GM19468 (cell line): ENCODE measurements at regions not wholly inside any gene's neighbourhood (a gene's known extent, or its start where the extent isn't known, plus 50 kb on each side); places are given as distances from the start of the nearest gene placed in this dataset.
A peak's percentile ranks its signal among the peaks of the same experiment; 100 is the strongest.
"Not testable (repeated sequence)": the region's sequence is repeated elsewhere in the genome, so short reads cannot be mapped to it uniquely, and the experiment has no call there.

Experiments
- ATAC-seq: cut with Tn5 transposase; IDR thresholded peaks from one replicate; pipeline ENCODE4 v1.9.1; 2021; ENCODE audit warnings: mild to moderate bottlenecking, moderate library complexity, moderate number of reproducible peaks; ENCODE audit not compliant: unreplicated experiment; ENCODE audit errors: extremely low read depth

DNA sequence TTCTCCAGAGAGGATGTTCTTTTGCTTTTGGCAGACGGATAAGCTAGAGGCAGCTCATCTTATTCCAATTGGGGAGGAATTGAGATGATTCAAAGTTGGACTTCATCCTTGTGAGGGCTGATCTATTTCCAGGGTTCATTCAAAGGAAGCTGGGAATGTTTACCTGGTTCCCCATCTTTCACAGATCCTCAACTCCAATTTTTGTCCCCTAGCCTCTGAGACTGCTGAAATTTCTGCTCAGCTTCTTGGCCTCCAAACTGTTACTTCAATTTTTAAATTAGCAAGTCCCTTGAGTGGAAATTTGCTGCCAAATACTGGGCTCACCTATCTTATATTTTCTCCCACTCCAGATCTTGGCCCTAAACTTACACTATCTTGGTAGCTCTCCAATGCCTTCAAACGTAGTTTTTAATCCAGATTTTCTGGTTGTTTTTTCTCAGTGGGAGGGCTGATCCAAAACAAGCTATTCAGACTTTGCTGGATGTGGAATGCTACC is 93.9 kb upstream of the NEK6 start:
- ATAC-seq = no peak

DNA sequence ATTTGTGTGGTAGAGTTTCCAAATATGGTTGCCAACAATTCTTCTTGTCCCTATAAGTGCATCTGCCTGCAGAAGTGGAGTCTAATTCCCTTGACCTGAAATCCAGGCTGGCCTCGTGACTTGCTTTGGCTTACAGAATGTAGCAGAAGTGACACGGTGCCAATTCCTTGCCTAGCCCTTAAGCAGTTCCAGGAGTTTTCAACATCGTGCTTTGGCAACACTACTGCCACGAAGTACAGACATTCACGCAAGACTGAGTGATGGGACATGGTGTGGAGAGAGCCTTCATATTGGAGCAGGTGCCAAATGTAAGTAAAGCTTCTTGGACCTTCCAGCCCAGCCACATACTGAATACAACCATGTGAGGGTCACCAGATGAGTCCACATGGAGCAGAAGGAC is 92.9 kb upstream of the NEK6 start:
- no peak for ATAC-seq

DNA sequence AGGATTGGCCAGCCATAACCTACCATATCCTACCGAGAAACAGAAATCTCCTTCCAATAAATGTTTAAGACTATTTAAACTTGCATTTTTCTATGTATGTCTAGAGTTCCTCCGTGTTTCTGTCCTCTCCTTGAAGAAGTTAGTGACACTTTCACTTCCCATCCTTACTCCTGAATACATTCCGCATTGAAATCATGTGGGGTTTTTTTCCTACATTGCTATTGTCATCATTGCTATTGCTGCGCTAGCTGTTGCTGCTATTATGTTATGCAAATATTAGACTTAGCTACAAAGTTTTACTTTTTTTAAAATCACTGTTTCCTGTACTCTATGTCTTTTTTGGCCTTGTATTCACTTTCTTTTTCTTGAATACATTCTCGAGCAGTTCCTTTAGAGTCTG is 83.3 kb upstream of the NEK6 start:
- no peak for ATAC-seq

DNA sequence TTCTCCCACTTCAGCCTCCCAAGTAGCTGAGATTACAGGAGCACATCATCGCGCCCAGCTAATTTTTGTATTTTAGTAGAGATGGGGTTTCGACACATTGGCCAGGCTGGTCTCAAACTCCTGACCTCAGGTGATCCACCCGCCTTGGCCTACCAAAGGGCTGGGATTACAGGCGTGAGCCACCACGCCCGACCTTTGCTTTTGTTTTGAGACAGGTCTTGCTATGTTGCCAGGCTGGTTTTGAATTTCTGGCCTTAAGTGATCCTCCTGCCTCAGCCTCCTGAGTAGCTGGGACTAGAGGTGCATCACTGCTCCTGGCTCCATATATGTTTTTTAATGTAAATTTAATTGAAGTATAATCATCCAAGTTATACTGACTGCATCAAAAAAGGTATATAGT is 80.2 kb upstream of the NEK6 start:
- not testable (repeated sequence) for ATAC-seq

DNA sequence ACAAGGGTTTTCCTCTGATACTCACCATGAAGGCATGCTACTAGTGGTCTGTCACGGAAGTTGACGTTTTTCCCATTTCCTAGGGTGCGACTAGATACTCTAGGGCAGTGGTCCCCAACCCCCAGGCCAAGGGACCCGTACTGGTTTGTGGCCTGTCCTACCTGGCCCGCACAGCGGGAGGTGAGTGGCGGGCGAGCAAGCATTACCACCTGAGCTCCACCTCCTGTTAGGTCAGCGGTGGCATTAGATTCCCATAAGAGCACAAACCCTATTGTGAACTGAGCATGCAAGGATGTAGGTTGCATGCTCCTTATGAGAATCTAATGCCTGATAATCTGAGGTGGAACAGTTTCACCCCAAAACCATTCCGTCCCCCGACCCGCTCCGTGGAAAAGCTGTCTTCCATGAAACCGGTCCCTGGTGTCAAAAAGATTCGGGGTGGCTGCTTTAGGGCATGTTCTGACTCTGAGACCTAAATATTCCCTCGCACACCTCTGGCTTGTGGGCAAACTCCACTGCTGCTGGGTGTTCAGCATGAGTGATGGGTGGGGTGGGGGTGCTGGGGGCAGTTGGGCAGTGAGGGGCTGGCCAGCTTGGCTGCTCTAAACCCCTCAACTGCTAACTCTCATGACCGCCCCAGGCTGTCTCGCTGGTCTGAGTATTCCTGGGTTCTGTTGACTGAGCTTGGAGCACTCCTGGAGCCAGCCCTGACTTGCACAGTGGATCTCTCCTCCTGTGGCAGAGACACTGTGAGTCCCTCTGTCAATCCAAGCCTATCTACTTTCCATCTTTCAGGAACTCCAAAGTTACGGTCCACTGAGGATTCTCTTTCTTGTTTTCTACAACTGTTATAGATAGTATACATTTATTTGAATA is 78.3 kb upstream of the NEK6 start:
- ATAC-seq = no peak

DNA sequence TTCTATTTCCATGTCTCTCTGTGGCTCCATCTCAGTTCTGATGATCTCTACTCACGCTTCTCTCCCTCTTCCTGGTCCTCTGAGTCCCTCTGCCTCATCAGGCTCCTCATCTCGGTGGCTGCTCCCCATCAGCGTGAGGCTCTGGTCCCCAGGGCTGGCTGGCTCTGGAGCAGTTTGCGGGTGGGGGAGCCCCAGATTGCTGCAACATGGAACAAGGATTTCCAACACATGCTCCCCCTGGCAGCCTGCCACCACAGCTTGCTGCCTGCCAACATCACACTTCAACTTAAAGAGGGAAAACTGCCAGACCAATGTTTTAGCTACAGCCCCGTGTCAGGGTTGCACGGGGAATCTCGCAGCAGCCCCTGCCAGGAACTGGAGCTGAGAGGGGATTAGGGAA is 77.2 kb upstream of the NEK6 start:
- ATAC-seq = no peak

DNA sequence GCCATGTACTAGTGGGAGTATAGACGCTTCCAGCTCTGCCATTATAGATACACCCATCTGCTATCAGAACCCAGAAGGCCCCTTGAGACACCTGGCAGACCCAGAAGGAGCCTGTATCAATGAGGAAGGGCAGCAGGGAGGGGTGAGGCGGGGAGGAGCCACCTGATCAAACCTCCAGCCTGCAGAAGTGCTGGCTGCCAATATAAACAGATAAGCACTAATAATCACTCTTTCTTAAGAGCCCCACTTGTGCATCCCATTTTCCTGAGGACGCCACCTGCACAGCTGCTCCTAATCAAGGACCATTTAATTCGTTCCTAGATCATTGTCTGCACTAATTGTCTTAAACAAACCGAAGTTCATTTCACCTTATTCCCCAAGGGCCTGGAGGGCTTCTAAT is 75.0 kb upstream of the NEK6 start:
- ATAC-seq = no peak

DNA sequence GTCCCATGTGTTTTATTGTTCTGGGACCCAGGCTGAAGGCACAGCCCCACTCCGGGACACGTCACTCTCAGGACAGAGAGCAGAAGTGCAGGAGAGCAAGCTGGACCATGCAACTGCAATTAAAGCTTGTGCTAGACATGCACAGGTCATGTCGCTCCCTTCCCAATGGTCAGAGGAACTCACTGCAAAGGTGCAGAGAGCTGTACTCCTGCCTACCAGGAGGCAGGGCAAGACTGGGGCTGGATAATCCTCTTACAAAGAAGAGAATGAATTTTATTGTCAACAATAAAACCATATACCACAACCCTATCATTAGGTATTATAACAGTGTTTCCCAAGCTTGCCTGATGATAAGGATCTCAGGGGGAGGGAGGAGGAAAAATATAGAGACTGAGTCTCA is 74.0 kb upstream of the NEK6 start:
- no peak for ATAC-seq

DNA sequence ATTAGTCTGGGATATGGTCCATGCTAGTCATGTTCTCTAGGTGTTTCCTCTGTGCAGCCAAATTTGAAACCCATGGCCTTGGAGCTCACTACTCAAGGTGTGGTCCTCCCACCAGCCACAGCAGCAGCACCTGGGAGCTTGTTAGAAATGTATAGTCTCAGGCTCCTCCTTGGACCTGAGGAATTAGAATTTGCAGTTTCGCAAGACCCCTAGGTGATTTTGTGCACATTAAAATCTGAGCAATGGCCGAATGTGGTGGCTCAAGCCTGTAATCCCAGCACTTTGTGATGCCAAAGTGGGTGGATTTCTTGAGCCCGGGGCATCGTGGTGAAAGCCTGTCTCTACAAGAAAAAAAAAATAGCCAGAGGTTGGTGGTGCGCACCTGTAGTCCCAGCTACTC is 72.3 kb upstream of the NEK6 start:
- ATAC-seq = no peak

DNA sequence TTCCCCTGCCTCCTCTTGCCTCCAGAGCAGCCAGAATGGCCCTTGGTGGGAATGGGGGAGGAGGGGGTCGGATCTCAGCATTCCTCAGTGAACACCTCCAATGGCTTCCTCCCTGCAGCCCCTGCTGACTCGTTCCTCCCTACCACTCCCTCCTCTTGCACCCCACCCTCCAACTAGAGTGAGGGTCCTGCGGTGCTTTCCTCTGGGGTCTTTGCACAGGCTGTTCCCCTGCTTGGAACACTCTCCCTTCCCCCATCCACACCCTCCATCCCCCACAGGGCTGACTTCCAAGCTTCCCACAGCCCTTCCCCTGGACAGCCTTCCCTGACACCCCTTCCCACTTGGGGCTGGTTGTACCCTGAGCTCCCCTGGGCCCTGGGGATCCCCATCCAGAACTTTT is 70.4 kb upstream of the NEK6 start:
- no peak for ATAC-seq

DNA sequence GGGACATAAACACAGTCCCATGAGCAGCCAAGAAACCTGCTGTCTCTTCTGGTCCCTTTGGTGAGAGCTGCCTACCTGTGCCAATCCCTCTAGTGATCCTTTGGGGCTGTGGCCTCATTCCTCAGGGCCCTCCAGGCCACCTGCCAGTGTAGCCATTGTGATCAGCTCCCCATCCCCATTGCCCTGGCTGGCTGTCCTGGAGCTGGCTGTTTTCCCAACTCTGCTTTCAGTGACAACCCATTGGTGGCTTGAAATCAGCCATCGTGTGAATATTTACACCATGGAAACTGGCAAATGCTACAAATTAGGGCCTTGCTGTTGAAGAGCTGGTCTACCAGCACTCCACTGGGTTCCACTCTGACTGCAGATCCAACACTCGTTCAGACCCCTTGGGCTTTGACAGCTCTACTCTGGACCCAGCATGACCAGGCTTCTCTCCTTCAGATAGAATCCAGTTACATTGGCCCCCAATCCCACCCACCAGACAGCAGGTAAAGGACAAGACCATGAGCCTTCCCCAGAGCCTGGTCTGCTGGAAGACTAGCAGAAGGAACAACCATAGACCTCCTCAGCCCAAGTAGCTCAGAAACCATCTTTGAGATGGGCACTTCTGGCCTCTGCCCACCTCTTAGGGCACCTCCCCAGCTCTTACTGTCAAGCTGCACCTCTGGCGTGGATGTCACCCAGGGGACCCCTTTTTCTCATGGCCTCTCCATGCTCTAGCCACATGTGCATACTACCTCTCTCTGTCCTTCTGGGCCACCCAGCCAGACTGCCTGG is 69.2 kb upstream of the NEK6 start:
- no peak for ATAC-seq

DNA sequence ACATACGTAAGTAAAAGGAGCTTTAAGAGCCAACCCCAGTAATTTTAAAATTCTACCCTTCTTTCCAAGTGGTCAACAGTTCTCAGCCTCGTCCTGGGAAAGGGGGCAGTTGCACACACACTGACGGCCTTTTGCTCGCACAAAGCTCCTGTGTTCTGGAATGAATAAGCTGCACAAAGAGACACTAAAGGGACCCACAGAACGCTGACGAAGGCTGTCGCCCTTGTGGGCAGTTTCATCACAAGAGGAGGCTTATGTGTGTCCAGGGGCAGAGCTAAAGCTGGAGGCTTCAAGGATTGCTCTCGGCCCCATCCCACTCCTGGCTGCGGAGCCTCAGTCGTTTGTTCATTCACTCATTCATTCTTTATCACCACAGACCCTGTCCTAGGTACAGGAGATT is 67.0 kb upstream of the NEK6 start:
- no peak for ATAC-seq

DNA sequence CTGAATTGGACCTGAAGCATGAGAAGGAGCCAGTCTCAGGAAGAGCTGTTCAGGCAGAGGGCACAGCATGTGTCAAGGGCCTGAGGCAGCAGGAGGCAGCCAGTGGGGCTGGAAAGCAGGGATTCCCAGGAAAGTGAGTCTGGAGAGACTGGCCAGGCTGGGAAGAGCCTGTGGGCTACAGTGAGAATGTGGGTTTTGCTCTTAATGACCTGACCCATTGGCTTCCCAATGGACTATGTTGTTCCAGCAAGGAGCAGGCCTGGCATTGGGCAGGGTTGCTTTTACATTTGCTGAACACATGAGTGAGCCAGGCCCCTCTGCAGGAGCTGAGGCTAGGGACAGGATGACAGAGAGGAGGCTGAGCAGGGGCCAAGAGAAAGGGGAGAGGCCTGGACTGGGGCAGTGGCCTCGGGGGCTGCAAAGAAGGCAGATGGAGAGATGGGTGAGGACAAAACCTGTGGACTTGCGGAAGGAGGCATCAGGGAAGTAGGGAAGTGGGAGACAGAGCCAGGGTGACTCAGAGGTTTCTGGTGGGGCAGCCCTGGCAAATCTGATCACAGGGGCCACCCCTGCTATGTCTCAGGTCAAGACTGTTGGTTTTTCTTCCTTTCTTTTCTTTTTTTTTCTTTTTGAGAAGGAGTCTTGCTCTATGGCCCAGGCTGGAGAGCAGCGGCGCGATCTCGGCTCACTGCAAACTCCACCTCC is 65.9 kb upstream of the NEK6 start:
- ATAC-seq = no peak

DNA sequence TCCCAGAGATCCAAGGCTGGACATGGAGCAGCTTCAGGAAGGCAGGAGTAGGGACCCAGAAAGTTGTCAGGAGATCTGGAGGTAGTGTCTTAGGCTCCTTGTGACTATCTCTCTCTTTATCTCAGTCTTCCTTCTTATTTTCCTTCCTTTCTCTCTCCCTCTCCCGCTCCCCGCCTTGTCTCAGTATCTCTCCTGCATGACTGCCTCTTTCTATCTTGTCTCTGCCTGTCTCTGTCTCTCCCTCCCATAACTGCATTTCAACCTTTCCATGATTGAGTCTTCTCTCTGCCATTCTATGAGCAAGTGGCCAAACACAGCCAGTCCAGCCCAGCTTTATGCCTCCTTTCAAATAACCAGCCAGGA is 61.0 kb upstream of the NEK6 start:
- ATAC-seq = no peak

DNA sequence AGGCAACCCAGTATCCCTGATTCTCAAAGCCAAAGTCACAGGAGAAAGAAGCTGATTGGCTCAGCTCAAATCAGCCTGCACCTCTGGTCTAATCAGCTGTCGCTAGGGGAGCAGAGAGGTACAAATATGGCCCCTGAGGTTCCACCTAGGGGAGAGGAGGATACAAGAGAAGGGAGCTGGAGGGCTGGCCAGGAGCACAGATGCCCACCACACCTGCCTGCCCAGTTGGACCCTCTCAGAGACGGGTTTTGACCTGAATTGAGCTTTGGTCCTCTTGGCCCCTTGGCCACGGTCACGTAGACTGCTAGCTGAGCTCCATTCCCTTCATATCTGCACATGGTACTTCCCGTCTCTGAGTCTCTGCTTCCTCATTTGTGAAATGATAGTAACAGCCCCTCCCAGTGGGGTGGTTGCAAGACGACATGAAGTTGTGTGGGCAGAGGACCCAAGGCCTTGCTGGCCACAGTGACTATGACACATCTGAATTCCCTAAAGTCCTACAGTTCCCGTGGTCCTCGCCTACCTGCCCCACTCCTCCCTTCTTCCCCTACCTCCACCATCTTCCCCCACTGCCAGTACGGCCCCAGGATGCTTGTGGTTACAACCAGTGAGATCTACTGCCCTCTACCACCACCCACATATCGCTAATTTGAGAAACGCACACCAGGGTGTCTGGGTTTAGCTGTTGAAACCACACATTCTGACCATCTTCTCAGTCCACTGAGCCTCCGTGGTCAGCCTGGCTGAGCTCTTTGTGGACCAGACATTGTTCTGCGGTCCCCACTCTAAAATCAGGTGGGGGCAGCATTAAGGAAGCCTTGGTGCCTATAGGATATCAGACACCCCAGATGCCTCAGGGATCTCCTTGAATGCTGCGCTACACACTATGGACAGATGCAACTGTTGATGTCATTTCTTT is 60.3 kb upstream of the NEK6 start:
- peak; percentile 27 for ATAC-seq

DNA sequence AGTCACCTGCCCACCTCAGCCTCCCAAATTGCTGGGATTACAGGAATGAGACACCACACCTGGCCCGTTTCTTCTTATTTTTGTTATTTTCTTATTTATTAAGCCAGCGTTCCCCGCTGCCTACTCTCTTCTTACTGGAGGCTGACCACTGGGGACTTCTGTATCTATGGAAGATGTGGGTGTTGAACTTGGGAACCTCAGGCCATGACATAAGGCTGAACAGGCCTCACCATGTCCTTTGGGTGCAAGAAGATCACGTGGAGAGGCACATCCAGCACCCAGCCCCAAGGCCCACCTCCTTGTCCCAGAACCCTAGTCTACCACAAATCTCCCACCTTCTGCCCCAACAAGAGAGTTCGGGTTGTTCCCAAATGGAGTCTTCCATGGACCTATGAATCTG is 59.4 kb upstream of the NEK6 start:
- ATAC-seq = no peak

DNA sequence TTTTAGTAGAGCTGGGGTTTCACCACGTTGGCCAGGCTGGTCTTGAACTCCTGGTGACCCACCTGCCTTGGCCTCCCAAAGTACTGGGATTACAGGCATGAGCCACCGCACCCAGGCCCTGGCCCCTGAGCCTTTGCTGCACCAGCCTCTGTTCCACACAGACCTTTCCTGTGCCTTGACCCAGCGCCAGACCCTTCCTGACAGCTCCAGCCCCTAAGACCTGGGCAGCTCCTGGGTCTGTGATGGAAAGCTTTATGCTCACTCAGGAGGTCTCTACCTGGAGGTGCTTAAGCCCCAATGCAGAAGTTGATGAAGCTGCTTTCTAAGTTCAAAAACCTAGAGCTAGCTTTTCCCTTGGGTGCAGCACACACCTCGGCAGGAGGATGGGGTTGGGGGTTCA is 58.8 kb upstream of the NEK6 start:
- ATAC-seq = no peak

DNA sequence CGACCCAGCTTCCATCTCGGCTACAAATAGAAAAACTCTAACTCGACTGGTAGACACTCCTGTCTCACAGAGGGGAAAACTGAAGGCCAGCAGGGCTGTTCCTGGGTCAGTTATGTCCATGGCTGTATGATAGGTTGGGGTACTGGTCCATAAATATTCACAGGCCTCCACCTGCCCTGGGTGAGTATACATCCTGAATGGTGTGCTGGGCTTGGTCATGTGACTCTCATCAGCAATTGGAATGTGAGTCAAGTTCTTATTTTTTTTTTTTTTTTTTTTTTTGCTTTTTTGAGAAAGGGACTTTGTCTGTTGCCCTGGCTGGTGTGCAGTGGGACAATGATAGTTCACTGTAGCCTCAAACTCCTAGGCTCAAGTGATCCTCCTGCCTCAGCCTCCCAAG is 58.3 kb upstream of the NEK6 start:
- ATAC-seq = no peak

DNA sequence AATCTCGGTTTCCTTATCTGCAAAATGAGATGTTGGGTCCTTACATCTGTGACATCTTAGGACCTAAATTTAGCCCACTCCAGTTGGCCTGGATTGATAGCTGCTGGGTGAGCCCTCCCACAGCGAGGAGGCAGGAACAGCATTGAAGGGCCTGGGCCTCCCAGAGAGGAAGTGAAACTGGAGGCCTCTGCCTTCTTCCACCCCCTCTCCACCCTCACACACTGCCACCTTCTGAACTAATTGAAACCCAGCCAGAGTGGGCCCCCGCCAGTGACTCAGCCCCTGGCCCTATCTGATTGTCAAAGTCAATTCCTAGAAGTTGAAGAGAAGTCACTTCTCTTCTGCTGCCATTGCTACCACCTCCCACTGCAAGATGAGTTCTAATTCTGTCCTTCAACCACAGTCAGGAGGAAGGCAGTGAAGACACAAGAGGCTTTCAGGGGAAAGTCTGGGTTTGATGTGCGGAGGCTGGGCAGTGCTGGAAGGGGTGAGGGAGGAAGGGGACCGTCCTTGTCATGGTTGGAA is 55.2 kb upstream of the NEK6 start:
- peak; percentile 58 for ATAC-seq
